ENCODE measurements at regions not wholly inside any gene's neighbourhood (a gene's known extent, or its start where the extent isn't known, plus 50 kb on each side); places are given as distances from the start of the nearest gene placed in this dataset.

- Histone ChIP-seq H3K4me3 (ENCODE audit: low read length, poor library complexity, severe bottlenecking) (no peak overlapping the region), H2AFZ (ENCODE audit: low read length) (no peak overlapping the region), H3K27me3 (ENCODE audit: insufficient read depth, low read length, poor library complexity, severe bottlenecking) (no peaks in the 10 kb centered on the region), H3K4me1 (ENCODE audit: insufficient read depth, low read length, poor library complexity, severe bottlenecking) (peaks cover 3% of the 10 kb centered on the region), H3K9ac (ENCODE audit: low read depth, low read length, poor library complexity, severe bottlenecking) (no peak overlapping the region), H3K36me3 (ENCODE audit: insufficient read depth, low read length) (no peaks in the 10 kb centered on the region), H3K9me3 (ENCODE audit: insufficient read depth, low read depth, low read length) (no peaks in the 10 kb centered on the region), H3K79me2 (ENCODE audit: insufficient read depth, low read length) (no peaks in the 10 kb centered on the region), H3K4me2 (ENCODE audit: low read depth, low read length, poor library complexity, severe bottlenecking) (no peak overlapping the region), H3F3A (ENCODE audit: low read depth) (no peaks in the 10 kb centered on the region), H4K20me1 (ENCODE audit: insufficient read depth, low read length, poor library complexity, severe bottlenecking) (no peaks in the 10 kb centered on the region), H3K9me2 (replicated peaks; ENCODE audit: low read depth, low read length) (no peaks in the 10 kb centered on the region)
- no peak for TF ChIP-seq EZH2phosphoT487 (IDR thresholded peaks at IDR 0.05; ENCODE audit: borderline replicate concordance)
- TF ChIP-seq CTCF (conservative IDR thresholded peaks at IDR 0.05; ENCODE audit: low read length), result no peak
Measured at GRCh38 chr18:67581178-67581577, 64.7 kb upstream of the DSEL start.

GRCh38 chr18:67577386-67577785 lies 60.9 kb upstream of the DSEL start:
- no peak overlapping the region for H3K9ac ChIP-seq (ENCODE audit: low read depth, low read length, poor library complexity, severe bottlenecking)
- peaks cover 3% of the 10 kb centered on the region for H3K4me1 ChIP-seq (ENCODE audit: insufficient read depth, low read length, poor library complexity, severe bottlenecking)

GRCh38 chr18:67574749-67575148 lies 58.2 kb upstream of the DSEL start:
- Histone ChIP-seq H3K4me1 (ENCODE audit: insufficient read depth, low read length, poor library complexity, severe bottlenecking) (no peaks in the 10 kb centered on the region), H3K9me3 (ENCODE audit: insufficient read depth, low read depth, low read length) (no peaks in the 10 kb centered on the region), H3K4me3 (ENCODE audit: low read length, poor library complexity, severe bottlenecking) (no peak overlapping the region), H2AFZ (ENCODE audit: low read length) (0 out of 2 replicates have a peak overlapping the region, but pooled peaks have one; percentile 1), H3K9me2 (replicated peaks; ENCODE audit: low read depth, low read length) (no peaks in the 10 kb centered on the region), H3K79me2 (ENCODE audit: insufficient read depth, low read length) (no peaks in the 10 kb centered on the region), H3K36me3 (ENCODE audit: insufficient read depth, low read length) (no peaks in the 10 kb centered on the region), H3K9ac (ENCODE audit: low read depth, low read length, poor library complexity, severe bottlenecking) (no peak overlapping the region), H4K20me1 (ENCODE audit: insufficient read depth, low read length, poor library complexity, severe bottlenecking) (no peaks in the 10 kb centered on the region), H3K4me2 (ENCODE audit: low read depth, low read length, poor library complexity, severe bottlenecking) (no peak overlapping the region), H3K27me3 (ENCODE audit: insufficient read depth, low read length, poor library complexity, severe bottlenecking) (no peaks in the 10 kb centered on the region), H3F3A (ENCODE audit: low read depth) (no peaks in the 10 kb centered on the region)
- no peak for TF ChIP-seq EZH2phosphoT487 (IDR thresholded peaks at IDR 0.05; ENCODE audit: borderline replicate concordance)
- no peak for TF ChIP-seq CTCF (conservative IDR thresholded peaks at IDR 0.05; ENCODE audit: low read length)

More at GRCh38 chr18:67577386-67577785, 60.9 kb upstream of the DSEL start:
- H3K9me2 ChIP-seq (replicated peaks; ENCODE audit: low read depth, low read length), result no peaks in the 10 kb centered on the region
- no peaks in the 10 kb centered on the region for H3K9me3 ChIP-seq (ENCODE audit: insufficient read depth, low read depth, low read length)
- no peaks in the 10 kb centered on the region for H3K36me3 ChIP-seq (ENCODE audit: insufficient read depth, low read length)
- no peaks in the 10 kb centered on the region for H3K27me3 ChIP-seq (ENCODE audit: insufficient read depth, low read length, poor library complexity, severe bottlenecking)
- H3K79me2 ChIP-seq (ENCODE audit: insufficient read depth, low read length), result no peaks in the 10 kb centered on the region
- TF ChIP-seq CTCF (conservative IDR thresholded peaks at IDR 0.05; ENCODE audit: low read length) (no peak), EZH2phosphoT487 (IDR thresholded peaks at IDR 0.05; ENCODE audit: borderline replicate concordance) (no peak)
- no peaks in the 10 kb centered on the region for H3F3A ChIP-seq (ENCODE audit: low read depth)
- no peak overlapping the region for H2AFZ ChIP-seq (ENCODE audit: low read length)
- H4K20me1 ChIP-seq (ENCODE audit: insufficient read depth, low read length, poor library complexity, severe bottlenecking), result no peaks in the 10 kb centered on the region
- H3K4me2 ChIP-seq (ENCODE audit: low read depth, low read length, poor library complexity, severe bottlenecking), result no peak overlapping the region
- no peak overlapping the region for H3K4me3 ChIP-seq (ENCODE audit: low read length, poor library complexity, severe bottlenecking)
